NCI-H1105 (cell line): ENCODE measurements at regions not wholly inside any gene's neighbourhood (a gene's known extent, or its start where the extent isn't known, plus 50 kb on each side); places are given as distances from the start of the nearest gene placed in this dataset.

Experiments
- DNase-seq: peaks from one replicate; lab custom pipeline; 2025; lab: John Stamatoyannopoulos, UW

GRCh38 chr18:41038071-41038470, 917.0 kb upstream of the PIK3C3 start:
- no peak for DNase-seq

- DNase-seq: no peak
Measured at GRCh38 chr18:41036346-41036745, 918.7 kb upstream of the PIK3C3 start.

DNA sequence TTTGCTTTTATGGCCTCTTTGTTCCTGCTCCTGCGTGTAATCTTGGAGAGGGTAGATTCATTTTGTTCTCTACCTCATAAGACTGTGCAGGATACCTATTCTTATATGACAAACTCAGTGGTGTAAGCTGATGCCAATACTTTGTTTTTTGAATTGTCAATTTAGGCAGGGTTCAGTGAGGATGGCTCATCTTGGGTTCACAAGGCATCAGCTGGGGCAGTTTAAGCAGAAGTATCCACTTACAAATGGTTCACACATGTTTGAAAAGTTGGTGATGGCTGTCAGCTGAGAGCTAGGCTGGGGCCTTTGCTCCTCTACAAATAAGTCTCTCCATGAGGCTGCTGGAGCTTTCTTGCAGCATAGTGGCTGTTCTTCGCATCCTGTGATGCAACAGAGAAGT, 920.6 kb upstream of the PIK3C3 start:
- no peak for DNase-seq

DNA sequence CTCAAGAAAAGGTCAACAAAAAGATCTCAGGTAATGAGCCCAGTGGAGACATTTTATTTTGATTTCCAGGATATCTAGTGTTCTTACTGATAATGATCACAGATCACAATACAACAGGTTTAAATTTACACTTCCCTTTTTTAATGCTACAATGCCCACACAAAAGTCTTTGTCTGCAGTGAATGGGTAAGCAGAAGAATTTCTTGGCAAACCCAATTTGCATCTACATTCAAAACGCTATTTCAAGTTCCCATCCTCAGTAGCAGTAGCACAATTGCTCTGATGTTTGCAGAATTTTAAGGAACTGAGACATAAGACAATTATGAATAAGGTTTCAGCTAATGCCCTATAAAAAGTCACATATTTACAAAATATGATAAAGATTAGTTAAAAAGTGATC, 929.4 kb upstream of the PIK3C3 start:
- DNase-seq: no peak

DNA sequence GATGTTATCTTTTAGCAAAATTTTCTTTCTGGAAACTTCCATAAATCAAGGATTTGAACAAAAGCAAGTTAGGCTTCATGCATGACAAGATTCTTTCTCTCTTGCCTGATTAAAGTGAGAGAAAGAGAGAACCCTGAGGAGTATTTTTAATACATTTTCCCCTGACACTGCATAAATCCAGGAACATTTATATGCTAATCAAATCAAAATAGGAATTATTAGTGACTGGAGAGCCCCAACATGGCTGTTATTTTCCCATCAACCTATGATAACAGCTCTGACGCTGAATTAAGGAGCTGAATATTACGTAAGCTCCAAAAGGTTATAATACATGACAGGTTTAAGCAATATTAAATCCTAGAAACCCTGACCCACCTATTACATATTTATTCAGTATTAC, 930.2 kb upstream of the PIK3C3 start:
- DNase-seq: no peak

- no peak for DNase-seq
Measured at GRCh38 chr18:41022484-41022883, 932.5 kb upstream of the PIK3C3 start.

GRCh38 chr18:41021089-41021488, 933.9 kb upstream of the PIK3C3 start:
- DNase-seq: no peak

- no peak for DNase-seq
Measured at GRCh38 chr18:41012194-41012593, 942.8 kb upstream of the PIK3C3 start.

DNA sequence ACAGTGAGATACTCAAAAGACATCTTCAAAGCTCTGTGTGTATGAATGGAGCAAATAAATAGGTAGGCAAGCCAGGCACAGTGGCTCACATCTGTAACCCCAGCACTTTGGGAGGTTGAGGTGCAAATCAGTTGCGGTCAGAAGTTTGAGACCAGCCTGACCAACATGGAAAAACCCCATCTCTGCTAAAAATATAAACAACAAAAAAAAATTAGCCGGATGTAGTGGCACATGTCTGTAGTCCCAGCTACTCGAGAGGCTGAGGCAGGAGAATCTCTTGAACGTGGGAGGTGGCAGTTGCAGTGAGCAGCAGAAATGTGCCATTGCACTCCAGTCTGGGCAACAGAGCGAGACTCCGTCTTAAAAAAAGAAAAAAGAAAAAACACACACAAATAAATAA, 945.1 kb upstream of the PIK3C3 start:
- DNase-seq: no peak

DNA sequence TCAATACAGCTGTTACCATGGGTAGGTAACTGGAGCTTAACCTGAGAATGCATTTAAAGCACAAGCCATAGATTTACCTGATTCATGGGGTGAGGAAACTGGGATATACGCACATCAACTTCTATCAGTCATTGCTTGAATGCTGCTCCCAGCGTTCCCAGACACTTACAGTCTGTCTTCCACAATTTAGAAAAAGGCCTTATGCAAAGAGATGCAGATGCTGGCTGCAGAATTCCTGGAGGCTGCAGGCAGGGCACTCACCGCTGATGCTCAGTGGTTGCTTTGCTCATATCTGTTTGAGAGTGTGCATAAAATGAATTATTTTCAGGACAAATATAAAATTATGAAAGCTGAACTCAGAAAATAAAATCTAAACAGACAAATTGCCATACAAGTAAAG, 950.7 kb upstream of the PIK3C3 start:
- no peak for DNase-seq

- DNase-seq: no peak
Measured at GRCh38 chr18:40995529-40995928, 959.5 kb upstream of the PIK3C3 start.

- DNase-seq: no peak
Measured at GRCh38 chr18:40993363-40993762, 961.7 kb upstream of the PIK3C3 start.

GRCh38 chr18:40987581-40987980, 967.5 kb upstream of the PIK3C3 start:
- DNase-seq: no peak

DNA sequence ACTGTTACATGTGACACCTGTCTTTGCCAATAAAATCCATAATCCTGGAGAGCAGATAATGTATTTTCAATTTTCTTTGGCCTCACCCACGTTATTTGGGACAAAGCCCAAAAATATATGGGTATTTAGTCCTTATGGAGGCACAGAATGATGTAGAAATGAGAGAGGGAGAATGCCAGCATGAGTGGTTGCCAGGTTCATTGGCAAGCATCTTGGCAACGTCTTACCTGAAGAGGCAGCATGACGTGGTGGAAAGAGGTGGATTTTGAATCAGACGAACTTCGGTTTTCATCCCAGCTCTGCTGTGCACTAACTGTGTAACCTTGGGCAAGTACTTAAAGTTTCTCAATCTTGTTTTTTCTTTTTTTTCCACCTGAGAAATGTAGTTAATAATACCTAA, 969.6 kb upstream of the PIK3C3 start:
- no peak for DNase-seq

DNA sequence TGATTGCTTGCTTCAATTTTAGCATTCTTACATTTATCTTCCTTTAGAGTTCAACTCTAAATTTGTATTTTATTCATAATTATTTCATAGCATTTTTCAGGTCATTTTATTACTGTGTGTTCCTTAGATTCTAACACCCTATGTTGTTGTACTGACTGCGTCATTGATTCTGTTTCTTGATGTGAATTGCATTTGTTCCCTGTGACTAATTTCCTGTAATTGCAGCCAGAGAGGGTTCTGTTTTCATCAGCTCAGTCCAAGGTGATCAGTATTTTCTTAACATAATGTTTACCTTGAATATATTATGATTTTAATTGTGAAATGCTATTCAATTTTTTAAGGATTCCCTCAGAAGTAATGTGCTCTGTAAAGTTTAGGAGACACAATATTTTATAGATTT, 970.2 kb upstream of the PIK3C3 start:
- no peak for DNase-seq

DNA sequence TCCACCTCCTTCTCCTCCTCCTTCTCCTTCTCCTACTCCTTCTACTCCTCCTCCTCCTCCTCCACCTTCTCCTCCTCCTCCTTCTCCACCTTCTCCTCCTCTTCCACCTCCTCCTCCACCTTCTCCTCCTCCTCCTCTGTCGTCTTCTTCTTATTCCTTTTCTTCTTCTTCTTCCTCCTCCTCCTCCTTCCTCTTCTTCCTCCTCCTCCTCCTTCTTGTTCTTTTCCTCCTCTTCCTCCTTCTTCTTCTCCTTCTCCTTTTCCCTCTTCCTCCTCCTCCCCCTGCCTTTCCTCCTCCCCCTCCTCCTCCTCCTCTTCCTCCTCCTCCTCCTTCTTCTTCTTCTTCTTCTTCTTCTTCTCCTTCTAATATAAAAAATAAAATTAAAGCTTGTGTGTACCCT, 971.2 kb upstream of the PIK3C3 start:
- no peak for DNase-seq

- no peak for DNase-seq
Measured at GRCh38 chr18:40980171-40980570, 974.9 kb upstream of the PIK3C3 start.

- DNase-seq: no peak
Measured at GRCh38 chr18:40976050-40976449, 979.0 kb upstream of the PIK3C3 start.

DNA sequence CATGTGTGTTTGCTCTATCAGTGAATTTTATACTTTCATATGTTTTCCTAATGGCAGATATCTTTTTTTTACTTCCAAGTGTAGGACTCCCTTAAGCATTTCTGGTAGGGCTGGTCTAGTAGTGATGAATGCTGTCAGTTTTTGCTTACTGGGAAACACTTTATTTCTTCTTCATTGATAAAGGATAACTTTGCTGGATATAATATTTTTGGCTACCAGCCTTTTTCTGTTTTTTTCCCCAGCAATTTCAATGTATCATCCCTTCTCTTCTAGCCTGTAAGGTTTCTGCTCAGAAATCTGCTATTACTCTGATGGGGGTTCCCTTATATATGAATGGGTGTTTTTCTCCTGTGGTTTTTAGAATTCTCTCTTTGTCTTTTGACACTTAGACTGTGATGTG, 980.6 kb upstream of the PIK3C3 start:
- DNase-seq: no peak

- no peak for DNase-seq
Measured at GRCh38 chr18:40962784-40963183, 992.2 kb upstream of the PIK3C3 start.

- no peak for DNase-seq
Measured at GRCh38 chr18:40957533-40958070, 997.4 kb upstream of the PIK3C3 start.

DNA sequence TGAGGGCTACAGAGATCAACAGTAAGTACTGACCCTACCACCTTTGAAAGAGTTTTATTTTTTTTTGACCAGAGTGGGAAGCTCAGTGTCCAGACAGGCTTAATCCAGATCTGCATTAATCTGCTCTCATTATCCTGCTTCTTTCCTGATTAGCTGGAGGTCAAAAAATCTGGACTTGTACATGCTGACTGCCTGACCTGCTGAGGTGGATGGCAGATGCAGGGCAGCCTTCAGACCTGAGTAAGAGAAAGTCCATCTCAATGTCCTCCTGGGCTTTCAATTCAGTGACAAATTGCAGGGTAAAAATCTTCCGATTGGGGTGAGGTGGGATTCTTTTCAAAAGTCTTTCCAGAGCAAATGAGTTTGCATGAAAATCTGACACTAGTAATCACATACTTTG, 998.8 kb upstream of the PIK3C3 start:
- no peak for DNase-seq

DNA sequence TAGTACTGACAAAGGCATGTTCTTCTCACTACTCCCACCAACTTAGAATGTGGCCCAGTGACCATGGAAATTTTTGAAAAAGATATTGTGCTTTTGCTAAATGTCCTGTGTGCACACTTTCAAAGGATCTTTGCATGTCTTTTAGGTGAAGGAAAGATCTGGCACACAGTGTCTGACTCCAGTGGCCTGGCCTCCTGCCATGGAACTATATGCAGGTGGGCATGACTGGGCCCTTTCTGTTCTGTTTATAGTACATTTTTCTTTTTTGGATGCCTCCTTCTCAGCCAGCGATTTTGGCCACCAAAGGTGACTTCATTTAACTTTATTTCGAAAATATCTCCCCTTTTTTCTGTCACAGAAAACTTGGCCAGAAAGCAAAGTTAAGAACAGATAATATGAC, 999.7 kb upstream of the PIK3C3 start:
- DNase-seq: no peak

- peak; percentile 28 for DNase-seq
Measured at GRCh38 chr18:40949114-40949950, 1005.7 kb upstream of the PIK3C3 start.
